Breast epithelium (tissue), 3 donors: ENCODE measurements at regions not wholly inside any gene's neighbourhood (a gene's known extent, or its start where the extent isn't known, plus 50 kb on each side); places are given as distances from the start of the nearest gene placed in this dataset.

ENCODE experiments used
- CTCF ChIP-seq, 3 donors: fragments of 450-650 bp; IDR thresholded peaks; one replicate each; pipeline ENCODE4 v1.5.1; 2016 to 2017; ENCODE audit warnings: antibody characterized with exemption in 3 of 3, mild to moderate bottlenecking in 3 of 3, moderate library complexity in 3 of 3
- POLR2A ChIP-seq: fragments of 450-650 bp; IDR thresholded peaks from one replicate; pipeline ENCODE4 v1.6.1; 2016; ENCODE audit warnings: antibody characterized with exemption, mild to moderate bottlenecking, moderate library complexity

GRCh38 chr2:63723709-63724108 is 118.0 kb upstream of the UGP2 start:
- no peak for TF ChIP-seq CTCF (IDR thresholded peaks at IDR 0.05)
- TF ChIP-seq POLR2A, result no peak
